ENCODE measurements at regions not wholly inside any gene's neighbourhood (a gene's known extent, or its start where the extent isn't known, plus 50 kb on each side); places are given as distances from the start of the nearest gene placed in this dataset.

DNA sequence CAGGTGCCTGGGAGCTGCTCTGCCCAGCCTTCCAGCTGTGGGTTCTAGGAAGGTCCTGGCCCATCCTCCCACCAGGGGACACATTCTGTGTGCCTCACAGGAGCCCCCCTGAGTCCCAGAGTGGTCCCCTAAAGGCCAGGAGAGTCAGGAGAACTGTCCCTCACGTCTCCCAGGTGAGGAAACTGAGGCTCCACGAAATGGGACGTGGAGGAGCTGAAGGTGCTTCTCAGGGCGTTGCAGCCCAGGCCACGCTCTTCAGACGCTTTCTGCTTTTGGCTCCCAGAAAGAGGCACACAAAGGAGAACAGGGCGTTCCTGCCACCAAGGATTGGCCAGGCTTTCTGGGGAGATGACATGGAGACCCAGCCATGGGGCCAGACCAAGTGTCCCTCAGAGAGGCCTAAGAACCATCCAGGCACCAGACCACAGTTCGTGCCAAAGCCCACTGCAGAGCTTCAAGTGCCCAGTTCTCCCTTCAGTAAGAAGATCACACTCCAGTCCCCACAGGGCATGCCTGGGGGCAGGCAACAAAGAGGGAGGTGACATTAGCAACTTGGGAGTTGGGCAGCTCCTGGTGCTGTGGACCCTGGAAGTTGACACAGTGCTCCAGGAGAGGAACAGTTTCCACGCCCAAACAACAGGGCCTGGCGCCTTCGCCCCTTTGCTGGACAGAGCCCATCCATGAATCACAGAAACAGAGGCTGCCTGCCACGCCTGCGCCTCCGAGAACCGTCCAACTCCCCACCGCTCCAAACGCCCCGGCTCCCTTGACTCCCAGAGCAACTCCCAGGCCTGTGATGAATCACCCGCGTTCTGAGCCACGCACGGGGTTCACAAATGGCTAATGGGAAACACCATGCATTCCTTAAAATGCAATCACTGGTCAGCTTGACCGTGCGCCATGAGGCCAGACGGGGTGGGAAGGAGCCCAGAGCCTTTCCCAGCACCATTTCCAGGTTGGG is 589.2 kb downstream of the BRD1 start:
- TF ChIP-seq, protein P1, sequence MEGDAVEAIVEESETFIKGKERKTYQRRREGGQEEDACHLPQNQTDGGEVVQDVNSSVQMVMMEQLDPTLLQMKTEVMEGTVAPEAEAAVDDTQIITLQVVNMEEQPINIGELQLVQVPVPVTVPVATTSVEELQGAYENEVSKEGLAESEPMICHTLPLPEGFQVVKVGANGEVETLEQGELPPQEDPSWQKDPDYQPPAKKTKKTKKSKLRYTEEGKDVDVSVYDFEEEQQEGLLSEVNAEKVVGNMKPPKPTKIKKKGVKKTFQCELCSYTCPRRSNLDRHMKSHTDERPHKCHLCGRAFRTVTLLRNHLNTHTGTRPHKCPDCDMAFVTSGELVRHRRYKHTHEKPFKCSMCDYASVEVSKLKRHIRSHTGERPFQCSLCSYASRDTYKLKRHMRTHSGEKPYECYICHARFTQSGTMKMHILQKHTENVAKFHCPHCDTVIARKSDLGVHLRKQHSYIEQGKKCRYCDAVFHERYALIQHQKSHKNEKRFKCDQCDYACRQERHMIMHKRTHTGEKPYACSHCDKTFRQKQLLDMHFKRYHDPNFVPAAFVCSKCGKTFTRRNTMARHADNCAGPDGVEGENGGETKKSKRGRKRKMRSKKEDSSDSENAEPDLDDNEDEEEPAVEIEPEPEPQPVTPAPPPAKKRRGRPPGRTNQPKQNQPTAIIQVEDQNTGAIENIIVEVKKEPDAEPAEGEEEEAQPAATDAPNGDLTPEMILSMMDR (IDR thresholded peaks at IDR 0.05): no peak
- TF ChIP-seq POLR2A (IDR thresholded peaks at IDR 0.05): no peak
- TF ChIP-seq EP300 (IDR thresholded peaks at IDR 0.05): no peak
